ENCODE measurements at regions not wholly inside any gene's neighbourhood (a gene's known extent, or its start where the extent isn't known, plus 50 kb on each side); places are given as distances from the start of the nearest gene placed in this dataset.

DNA sequence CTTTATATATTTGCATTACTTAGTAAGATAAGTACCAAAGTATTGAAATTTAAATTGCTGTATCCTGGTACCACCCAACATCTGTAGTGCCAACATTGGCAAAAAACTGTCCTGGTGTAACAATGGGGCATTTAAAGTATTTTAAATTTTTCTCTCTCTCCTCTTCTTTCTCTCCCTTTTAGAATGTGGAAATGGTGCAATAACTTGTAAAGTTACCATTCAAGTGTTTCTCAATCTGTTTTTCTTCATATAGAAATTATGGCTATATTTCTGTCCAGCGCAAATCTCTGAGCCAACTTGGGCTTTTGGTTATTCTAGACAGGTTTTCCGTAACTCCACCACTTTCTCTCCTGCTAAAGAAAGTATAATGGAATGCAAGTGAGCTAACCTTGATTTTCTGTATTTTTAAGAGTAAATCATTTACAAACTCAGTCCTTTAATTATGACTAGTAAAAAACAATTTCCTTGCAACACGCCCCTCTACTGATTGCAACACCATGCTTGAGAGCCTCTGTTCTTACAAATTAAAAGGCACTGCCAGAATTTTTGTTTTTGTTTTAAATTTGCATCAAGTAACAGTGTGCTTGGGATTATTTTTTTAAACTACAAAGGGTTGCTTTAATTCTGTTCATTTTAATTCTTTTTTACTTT, 324.2 kb upstream of the CITED2 start:
- TF ChIP-seq CTCF (conservative IDR thresholded peaks at IDR 0.05) = no peak
- TF ChIP-seq EZH2 (IDR thresholded peaks at IDR 0.05; ENCODE audit: low read depth) = no peak

Data from PC-9 (cell line).